Neuronal stem cell (in vitro differentiated cells): ENCODE measurements at regions not wholly inside any gene's neighbourhood (a gene's known extent, or its start where the extent isn't known, plus 50 kb on each side); places are given as distances from the start of the nearest gene placed in this dataset.

Source experiments
- DNase-seq: peaks from one replicate; pipeline ENCODE4 v3.0.0-alpha.2; 2013; ENCODE audit warnings: low spot score
- H2AFZ ChIP-seq: one replicate; pipeline ENCODE4 v1.6.1; 2013; ENCODE audit warnings: mild to moderate bottlenecking, low read length, inconsistent platforms
- H2AK5ac ChIP-seq: 2 replicates; pipeline ENCODE4 v1.6.1; 2013; ENCODE audit warnings: low read depth, mild to moderate bottlenecking, inconsistent platforms, low read length, moderate library complexity, mixed read lengths
- H2BK120ac ChIP-seq: 2 replicates; pipeline ENCODE4 v1.6.1; 2013; ENCODE audit warnings: low read depth, mild to moderate bottlenecking, inconsistent platforms, low read length, moderate library complexity, mixed read lengths
- H2BK12ac ChIP-seq: one replicate; pipeline ENCODE4 v1.6.1; 2013; ENCODE audit warnings: low read length, inconsistent platforms
- H2BK15ac ChIP-seq: 2 replicates; pipeline ENCODE4 v1.6.1; 2013; ENCODE audit warnings: mild to moderate bottlenecking, low read length, inconsistent platforms, mixed read lengths
- H2BK5ac ChIP-seq: one replicate; pipeline ENCODE4 v1.6.1; 2013; ENCODE audit warnings: inconsistent platforms, mild to moderate bottlenecking, low read length, moderate library complexity
- H3K14ac ChIP-seq: one replicate; pipeline ENCODE4 v1.6.1; 2013; ENCODE audit warnings: low read length, inconsistent platforms
- H3K18ac ChIP-seq: 2 replicates; pipeline ENCODE4 v1.6.1; 2013; ENCODE audit warnings: low read length, inconsistent platforms
- H3K23ac ChIP-seq: 2 replicates; pipeline ENCODE4 v1.6.1; 2013; ENCODE audit warnings: low read depth, mild to moderate bottlenecking, mixed read lengths, low read length, inconsistent platforms; ENCODE audit not compliant: poor library complexity
- H3K27ac ChIP-seq: replicated peaks from 3 replicates; pipeline ENCODE4 v1.5.1; 2013; ENCODE audit warnings: low read length, inconsistent platforms
- H3K27me3 ChIP-seq, 3 experiments: 2 replicates each; pipeline ENCODE4 v1.6.1; 2013; ENCODE audit warnings: low read length in 3 of 3, mild to moderate bottlenecking in 2 of 3, inconsistent platforms in 1 of 3, low read depth in 1 of 3, mixed read lengths in 1 of 3, moderate library complexity in 1 of 3; ENCODE audit not compliant: control insufficient read depth in 3 of 3, insufficient read depth in 3 of 3
- H3K36me3 ChIP-seq, 2 donors: replicated peaks in 1 of 2; 2 replicates each; pipeline ENCODE4 v1.6.1; 2013; ENCODE audit warnings: low read length in 2 of 2; ENCODE audit not compliant: control insufficient read depth in 2 of 2, insufficient read depth in 2 of 2
- H3K4ac ChIP-seq: 2 replicates; pipeline ENCODE4 v1.6.1; 2013; ENCODE audit warnings: inconsistent platforms, mild to moderate bottlenecking, low read length, moderate library complexity
- H3K4me1 ChIP-seq, 2 donors: 1 replicate in 1 of 2; 2 replicates in 1 of 2; pipeline ENCODE4 v1.6.1; 2013; ENCODE audit warnings: low read length in 2 of 2, low read depth in 1 of 2; ENCODE audit not compliant: control insufficient read depth in 2 of 2, insufficient read depth in 1 of 2
- H3K4me2 ChIP-seq: one replicate; pipeline ENCODE4 v1.6.1; 2013; ENCODE audit warnings: mild to moderate bottlenecking, low read length, inconsistent platforms; ENCODE audit not compliant: insufficient read depth, poor library complexity, severe bottlenecking
- H3K4me3 ChIP-seq, 2 donors: 2 replicates each; pipeline ENCODE4 v1.5.1; 2013; ENCODE audit warnings: low read length in 2 of 2, mild to moderate bottlenecking in 2 of 2, inconsistent platforms in 1 of 2, moderate library complexity in 1 of 2
- H3K79me1 ChIP-seq: one replicate; pipeline ENCODE4 v1.6.1; 2013; ENCODE audit warnings: low read depth, mild to moderate bottlenecking, inconsistent platforms, low read length, moderate library complexity
- H3K9ac ChIP-seq: one replicate; pipeline ENCODE4 v1.6.1; 2013; ENCODE audit warnings: mild to moderate bottlenecking, low read depth, low read length, inconsistent platforms; ENCODE audit not compliant: poor library complexity
- H3K9me3 ChIP-seq, 2 donors: replicated peaks in 1 of 2; 2 replicates each; pipeline versions ENCODE3 to v1.6.1; 2013; ENCODE audit warnings: low read length in 2 of 2, mild to moderate bottlenecking in 2 of 2, inconsistent platforms in 1 of 2, low read depth in 1 of 2, mixed read lengths in 1 of 2, moderate library complexity in 1 of 2; ENCODE audit not compliant: control insufficient read depth in 2 of 2, insufficient read depth in 1 of 2
- H4K8ac ChIP-seq: one replicate; pipeline ENCODE4 v1.6.1; 2013; ENCODE audit warnings: low read depth, mild to moderate bottlenecking, inconsistent platforms, low read length, moderate library complexity
- H4K91ac ChIP-seq: one replicate; pipeline ENCODE4 v1.6.1; 2013; ENCODE audit warnings: low read length, low read depth, mild to moderate bottlenecking, inconsistent platforms; ENCODE audit not compliant: poor library complexity
- WGBS, 2 donors: extraction: QIAGEN DNeasy Blood & Tissue Kit; methylation state at CpG; one replicate each; pipeline ENCODE4 v1.1.7; 2013; ENCODE audit warnings: missing lambda C conversion rate in 2 of 2, mixed read lengths in 1 of 2; ENCODE audit not compliant: insufficient read length in 2 of 2, insufficient replicate concordance in 1 of 2; ENCODE audit errors: extremely low coverage in 2 of 2; 5-methylcytosine and 5-hydroxymethylcytosine counted together

DNA sequence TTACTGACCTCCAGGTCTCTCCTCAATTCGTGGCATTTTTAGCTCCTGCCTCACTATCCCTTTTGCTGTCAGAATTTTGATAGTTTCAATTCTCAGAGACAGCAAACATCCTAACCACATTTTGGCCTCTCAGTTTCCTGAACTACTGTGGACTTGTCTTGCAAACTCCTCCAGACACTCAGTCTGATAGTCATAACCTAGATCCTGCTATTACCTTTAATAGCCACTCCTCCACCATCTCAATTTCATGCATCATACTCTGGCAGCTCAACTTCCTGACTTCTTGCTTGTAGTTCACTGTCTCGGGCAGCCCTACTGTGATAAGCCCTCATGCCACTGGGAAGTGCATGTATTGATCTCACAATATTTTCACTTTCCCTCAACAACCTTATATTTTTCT is 481.8 kb upstream of the CDH18 start:
- Histone ChIP-seq H2AFZ (no peak overlapping the region), H3K4ac (no peak overlapping the region), H3K4me3 (no peak overlapping the region), H3K9ac (no peak overlapping the region), H3K14ac (no peak overlapping the region), H3K27ac (no peak overlapping the region), H3K79me1 (no peaks in the 10 kb centered on the region), H4K91ac (no peak overlapping the region), H3K18ac (no peak overlapping the region), H2BK15ac (no peak overlapping the region), H2BK5ac (no peak overlapping the region), H3K9me3 (no peaks in the 10 kb centered on the region), H3K23ac (no peak overlapping the region), H3K36me3 (no peaks in the 10 kb centered on the region), H3K4me1 (no peaks in the 10 kb centered on the region), H3K27me3 (no peaks in the 10 kb centered on the region), H4K8ac (no peak overlapping the region), H3K4me2 (no peak overlapping the region), H2BK12ac (no peak overlapping the region), H2BK120ac (no peak overlapping the region), H2AK5ac (no peak overlapping the region)
- no CpG with 5 or more reads among the region's 2 CpGs for WGBS, 2 donors
- no peak for DNase-seq

DNA sequence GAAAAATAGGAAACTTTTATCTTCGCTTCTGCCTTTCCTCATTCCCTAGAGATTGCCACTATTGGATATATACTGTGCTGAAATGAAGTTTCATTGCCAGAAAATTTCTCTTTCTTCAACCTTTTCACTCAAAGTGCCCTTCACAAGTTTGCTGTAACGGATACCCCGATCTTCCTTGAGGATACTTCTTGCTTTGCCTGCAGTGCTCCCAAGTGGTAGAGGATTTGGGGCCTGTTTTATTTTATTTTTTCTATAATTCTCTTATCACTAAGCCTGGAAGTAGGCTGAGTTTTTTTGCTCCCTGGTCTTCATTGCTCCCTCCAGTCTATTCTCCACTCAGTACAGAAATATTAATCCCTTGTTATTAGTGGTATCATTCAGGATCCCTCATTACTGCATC is 481.4 kb upstream of the CDH18 start:
- no peak for DNase-seq
- H3K4me2 ChIP-seq = no peak overlapping the region
- no peak overlapping the region for H2AFZ ChIP-seq
- no peak overlapping the region for H2BK120ac ChIP-seq
- H3K27me3 ChIP-seq = no peaks in the 10 kb centered on the region
- no peak overlapping the region for H2BK15ac ChIP-seq
- no peaks in the 10 kb centered on the region for H3K9me3 ChIP-seq
- no peaks in the 10 kb centered on the region for H3K4me1 ChIP-seq
- no peak overlapping the region for H3K27ac ChIP-seq
- H3K23ac ChIP-seq = no peak overlapping the region
- WGBS, 2 donors = no CpG with 5 or more reads among the region's 3 CpGs
- no peak overlapping the region for H3K14ac ChIP-seq
- no peak overlapping the region for H3K9ac ChIP-seq
- H2BK5ac ChIP-seq = no peak overlapping the region
- H3K4me3 ChIP-seq = no peak overlapping the region
- H4K91ac ChIP-seq = no peak overlapping the region
- H3K79me1 ChIP-seq = no peaks in the 10 kb centered on the region
- H4K8ac ChIP-seq = no peak overlapping the region
- no peak overlapping the region for H2AK5ac ChIP-seq
- H3K18ac ChIP-seq = no peak overlapping the region
- no peak overlapping the region for H3K4ac ChIP-seq
- H3K36me3 ChIP-seq = no peaks in the 10 kb centered on the region
- no peak overlapping the region for H2BK12ac ChIP-seq

- Histone ChIP-seq H3K4ac (no peak overlapping the region), H3K36me3 (no peaks in the 10 kb centered on the region)
Observed at GRCh38 chr5:20466512-20466911, 478.5 kb upstream of the CDH18 start.

DNA sequence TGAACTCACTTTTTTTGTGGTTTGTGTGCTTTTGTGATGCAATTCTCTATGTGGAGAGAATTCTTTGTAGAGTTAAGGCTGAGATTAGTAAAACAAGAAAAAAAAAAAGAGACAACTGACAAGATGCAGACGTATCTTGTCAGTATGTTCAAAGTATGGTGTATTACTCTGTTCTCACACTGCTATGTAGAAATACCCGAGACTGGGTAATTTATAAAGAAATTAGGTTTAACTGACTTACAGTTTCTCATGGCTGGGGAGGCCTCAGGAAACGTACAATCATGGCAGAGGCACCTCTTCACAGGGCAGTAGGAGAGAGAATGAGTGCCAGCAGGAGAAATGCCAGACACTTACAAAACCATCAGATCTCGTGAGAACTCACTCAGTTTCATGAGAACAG is 475.2 kb upstream of the CDH18 start:
- no peaks in the 10 kb centered on the region for H3K36me3 ChIP-seq
- no peak for DNase-seq
- H3K4ac ChIP-seq = no peak overlapping the region
- no peak overlapping the region for H3K23ac ChIP-seq
- no peak overlapping the region for H3K27ac ChIP-seq
- H2BK120ac ChIP-seq = no peak overlapping the region
- no peaks in the 10 kb centered on the region for H3K4me1 ChIP-seq
- no peak overlapping the region for H2AK5ac ChIP-seq
- no peak overlapping the region for H2BK15ac ChIP-seq
- no peak overlapping the region for H2BK5ac ChIP-seq
- no peaks in the 10 kb centered on the region for H3K27me3 ChIP-seq
- no peak overlapping the region for H3K4me2 ChIP-seq
- no CpG with 5 or more reads among the region's 4 CpGs for WGBS, 2 donors
- H2AFZ ChIP-seq = no peak overlapping the region
- H3K9me3 ChIP-seq = no peaks in the 10 kb centered on the region
- H3K14ac ChIP-seq = no peak overlapping the region
- H4K8ac ChIP-seq = no peak overlapping the region
- no peak overlapping the region for H3K9ac ChIP-seq
- no peak overlapping the region for H3K18ac ChIP-seq
- H3K79me1 ChIP-seq = no peaks in the 10 kb centered on the region
- no peak overlapping the region for H3K4me3 ChIP-seq
- H4K91ac ChIP-seq = no peak overlapping the region
- no peak overlapping the region for H2BK12ac ChIP-seq

More at GRCh38 chr5:20466512-20466911, 478.5 kb upstream of the CDH18 start:
- Histone ChIP-seq H3K79me1 (no peaks in the 10 kb centered on the region), H2BK120ac (no peak overlapping the region), H3K4me2 (no peak overlapping the region), H4K91ac (no peak overlapping the region), H3K4me1 (no peaks in the 10 kb centered on the region), H2AFZ (no peak overlapping the region), H3K4me3 (no peak overlapping the region), H3K14ac (no peak overlapping the region), H4K8ac (no peak overlapping the region), H2BK15ac (no peak overlapping the region), H2BK5ac (no peak overlapping the region), H3K27ac (no peak overlapping the region), H2BK12ac (no peak overlapping the region), H3K18ac (no peak overlapping the region), H3K27me3 (no peaks in the 10 kb centered on the region), H3K23ac (no peak overlapping the region), H3K9me3 (no peaks in the 10 kb centered on the region), H3K9ac (no peak overlapping the region), H2AK5ac (no peak overlapping the region)
- WGBS, 2 donors = no CpG with 5 or more reads among the region's 1 CpG
- DNase-seq = no peak
